ENCODE measurements at regions not wholly inside any gene's neighbourhood (a gene's known extent, or its start where the extent isn't known, plus 50 kb on each side); places are given as distances from the start of the nearest gene placed in this dataset.

DNA sequence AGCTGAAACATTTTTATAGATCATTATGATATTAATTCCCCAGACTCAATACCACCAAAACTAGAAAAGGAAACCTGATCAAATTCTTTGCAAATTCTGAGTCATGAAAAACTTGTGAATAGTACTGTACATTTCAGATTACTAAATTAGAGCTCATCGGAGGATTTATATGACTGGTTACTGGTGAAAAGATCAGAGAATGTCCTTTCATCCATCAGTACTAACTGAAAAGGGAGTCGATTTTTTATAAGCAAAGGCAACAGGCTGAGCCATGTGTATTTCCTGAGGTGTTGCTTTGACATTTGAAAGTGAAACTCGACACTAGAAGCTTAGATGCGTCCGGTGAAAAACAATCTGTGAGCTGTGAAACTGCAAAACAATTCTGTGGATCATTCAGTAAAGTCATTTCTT lies 155.7 kb downstream of the TNFSF18 start:
- no peak for DNase-seq

DNA sequence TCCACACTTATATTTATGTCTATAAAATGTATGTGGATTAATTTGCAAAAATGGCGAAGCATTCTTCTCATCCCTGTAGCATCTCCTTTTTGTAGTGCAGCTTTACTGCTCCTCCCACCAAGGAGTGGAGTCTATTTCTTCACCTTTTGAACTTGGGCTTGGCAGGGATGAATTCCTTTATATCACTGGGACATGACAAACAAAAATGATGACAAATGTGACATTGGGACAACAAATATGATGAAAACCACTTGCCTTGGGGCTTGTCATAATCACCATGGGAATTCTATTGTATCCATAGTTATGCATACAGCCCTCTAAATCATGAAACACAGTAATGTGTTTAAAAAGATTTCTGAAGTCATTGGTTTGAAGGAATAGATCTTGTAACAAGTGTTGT lies 155.0 kb downstream of the TNFSF18 start:
- no peak for DNase-seq

DNA sequence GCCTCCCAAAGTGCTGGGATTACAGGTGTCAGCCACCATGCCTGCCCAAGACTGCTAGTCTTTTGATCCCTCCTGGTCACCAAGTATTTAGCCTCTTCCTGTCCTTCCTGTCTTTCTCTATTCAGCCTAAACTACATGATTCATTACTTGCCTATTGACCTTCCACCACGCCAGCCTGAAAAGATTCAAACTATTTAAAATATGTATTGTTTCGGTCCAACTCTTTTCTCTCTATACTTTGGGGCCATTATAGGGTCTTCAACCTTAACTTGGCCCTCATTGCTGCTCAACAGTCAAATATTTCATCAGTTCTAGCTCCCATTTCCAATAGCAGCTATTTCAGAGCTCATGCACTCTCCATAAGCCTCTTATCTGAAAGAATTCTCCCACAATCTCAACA lies 153.0 kb downstream of the TNFSF18 start:
- DNase-seq: no peak

DNA sequence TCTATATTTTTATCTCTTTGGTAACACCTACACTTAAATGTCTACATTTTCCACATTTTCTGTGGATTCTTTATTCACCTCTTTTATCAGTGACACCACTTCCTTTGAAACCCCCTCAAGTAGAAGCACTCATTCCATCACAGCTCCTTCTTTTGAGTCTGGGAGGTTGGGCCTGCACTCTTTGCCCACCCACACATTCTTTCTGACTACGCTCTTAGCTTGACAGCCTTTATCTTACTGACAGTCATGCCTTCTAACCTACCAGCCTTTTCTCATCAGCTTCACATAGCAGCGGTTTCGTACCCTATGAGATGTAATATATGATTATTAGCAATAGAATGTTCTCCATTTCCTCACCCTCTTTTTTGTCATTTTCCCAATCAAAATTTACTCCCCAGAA lies 151.9 kb downstream of the TNFSF18 start:
- DNase-seq: no peak

DNA sequence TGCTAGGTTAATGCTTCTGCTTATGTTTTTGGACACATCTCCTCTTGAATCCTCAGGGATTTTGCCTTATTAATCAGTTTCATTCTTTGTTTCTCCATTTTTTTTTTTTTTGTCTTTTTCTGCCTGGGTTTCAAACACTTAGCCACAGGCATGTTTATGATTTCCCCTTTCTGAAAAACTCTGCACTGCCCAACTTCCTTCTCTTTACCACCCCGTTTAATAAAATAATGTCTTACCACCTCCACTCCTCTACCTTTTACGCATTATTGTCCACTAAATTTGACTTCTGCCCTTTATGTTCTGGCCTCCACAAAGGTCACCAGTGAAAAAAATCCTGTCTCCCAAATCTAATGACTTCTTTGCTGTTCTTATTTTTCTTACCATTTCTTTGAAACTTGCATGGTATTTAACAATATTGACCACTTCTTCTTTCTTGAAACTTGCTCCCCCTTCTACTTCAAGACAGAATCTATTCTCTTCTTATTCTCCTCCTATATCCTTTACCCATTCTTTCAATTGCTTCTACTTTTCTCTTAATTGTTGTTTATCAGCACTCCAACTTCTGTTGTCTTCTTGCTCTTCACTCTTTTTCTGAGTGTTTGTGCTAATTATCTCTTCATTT lies 150.3 kb downstream of the TNFSF18 start:
- no peak for DNase-seq

DNA sequence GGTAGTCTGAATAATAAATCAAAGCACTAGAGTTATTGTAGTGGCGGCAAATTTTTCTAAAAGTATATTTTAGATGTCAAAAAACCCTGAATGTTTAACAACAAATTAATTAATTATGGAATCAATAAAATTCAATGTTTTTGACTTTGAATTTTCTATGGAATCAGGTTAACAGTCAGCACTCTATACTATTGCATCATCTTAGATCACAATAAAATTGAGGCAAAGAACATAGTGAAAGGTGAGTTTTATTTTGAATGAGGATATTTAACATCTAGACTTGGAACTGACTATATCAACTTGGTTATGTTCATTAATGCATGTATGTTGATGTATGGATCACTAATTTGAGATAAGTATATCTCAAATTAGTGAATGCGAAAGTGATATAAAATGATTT lies 148.5 kb downstream of the TNFSF18 start:
- no peak for DNase-seq

DNA sequence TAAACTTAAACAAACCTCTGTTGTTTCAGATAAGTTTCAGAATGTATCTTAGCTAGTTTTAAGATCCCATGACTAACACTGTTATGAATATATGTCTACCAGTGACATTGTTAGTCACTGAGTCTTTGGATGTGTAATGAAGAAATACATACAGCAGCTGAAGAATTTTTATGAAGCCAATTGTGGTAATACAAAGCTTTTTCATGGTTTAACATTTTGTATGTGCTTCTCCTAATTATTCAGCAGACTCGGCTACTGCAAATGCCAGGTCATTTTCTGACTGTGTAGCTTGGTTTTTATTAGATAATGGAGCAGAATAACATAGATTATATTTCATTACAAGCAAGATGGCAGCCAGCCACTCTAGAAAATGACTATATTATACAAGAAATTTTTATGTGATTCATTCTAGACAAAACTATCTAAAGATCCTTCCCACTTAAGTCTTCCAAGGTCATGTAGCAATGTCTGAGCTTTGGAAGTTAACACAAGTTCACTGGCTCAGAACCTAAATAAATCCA lies 147.8 kb downstream of the TNFSF18 start:
- no peak for DNase-seq

DNA sequence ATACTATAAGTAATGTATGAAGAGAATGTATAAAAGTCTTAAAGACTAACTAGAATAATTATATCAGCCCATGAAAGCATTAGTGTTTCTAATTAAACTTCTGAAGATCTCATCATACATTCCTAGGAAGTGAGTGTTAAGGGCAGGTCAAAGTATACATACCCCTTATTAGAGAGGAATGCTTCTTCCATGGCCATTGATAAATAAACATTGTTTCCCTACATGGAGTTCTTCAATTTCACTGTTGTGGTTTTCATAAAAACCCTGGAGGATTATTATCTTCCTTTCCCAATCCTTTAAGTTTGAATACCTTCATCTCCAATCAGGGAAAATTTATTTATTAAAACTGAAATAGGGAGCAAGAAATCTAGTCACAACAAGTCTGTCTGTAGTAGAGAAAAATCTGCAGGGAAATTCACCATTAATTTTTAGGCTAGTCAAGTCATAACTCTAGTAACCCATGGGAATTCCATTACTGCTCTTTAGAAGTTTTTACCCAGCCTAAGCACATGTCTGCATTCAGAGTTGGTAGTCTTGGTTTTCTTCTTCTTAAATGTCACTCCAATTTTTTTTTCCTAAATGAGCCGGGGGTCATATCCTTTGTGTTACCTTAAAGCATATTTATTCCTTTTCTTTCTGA lies 147.0 kb downstream of the TNFSF18 start:
- no peak for DNase-seq

DNA sequence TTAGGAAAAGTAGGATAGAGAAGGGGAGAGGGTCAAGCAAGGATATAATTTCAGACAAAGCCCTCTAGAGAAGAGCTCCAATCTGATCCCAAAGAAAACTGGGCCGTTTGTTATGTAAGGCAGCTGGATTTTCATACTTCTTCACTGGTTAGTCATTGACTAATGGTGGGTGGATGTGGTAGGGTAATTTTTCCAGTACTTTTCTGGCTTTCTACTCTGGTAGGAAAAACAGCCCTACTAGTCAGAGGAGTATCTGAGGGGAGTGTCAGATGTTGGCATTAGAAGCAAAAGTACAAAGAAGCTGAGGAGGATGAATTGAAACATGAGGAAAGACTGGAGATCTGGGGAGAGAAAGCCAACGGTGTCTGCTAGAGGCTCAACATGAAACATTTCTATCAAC lies 145.3 kb downstream of the TNFSF18 start:
- DNase-seq: no peak

DNA sequence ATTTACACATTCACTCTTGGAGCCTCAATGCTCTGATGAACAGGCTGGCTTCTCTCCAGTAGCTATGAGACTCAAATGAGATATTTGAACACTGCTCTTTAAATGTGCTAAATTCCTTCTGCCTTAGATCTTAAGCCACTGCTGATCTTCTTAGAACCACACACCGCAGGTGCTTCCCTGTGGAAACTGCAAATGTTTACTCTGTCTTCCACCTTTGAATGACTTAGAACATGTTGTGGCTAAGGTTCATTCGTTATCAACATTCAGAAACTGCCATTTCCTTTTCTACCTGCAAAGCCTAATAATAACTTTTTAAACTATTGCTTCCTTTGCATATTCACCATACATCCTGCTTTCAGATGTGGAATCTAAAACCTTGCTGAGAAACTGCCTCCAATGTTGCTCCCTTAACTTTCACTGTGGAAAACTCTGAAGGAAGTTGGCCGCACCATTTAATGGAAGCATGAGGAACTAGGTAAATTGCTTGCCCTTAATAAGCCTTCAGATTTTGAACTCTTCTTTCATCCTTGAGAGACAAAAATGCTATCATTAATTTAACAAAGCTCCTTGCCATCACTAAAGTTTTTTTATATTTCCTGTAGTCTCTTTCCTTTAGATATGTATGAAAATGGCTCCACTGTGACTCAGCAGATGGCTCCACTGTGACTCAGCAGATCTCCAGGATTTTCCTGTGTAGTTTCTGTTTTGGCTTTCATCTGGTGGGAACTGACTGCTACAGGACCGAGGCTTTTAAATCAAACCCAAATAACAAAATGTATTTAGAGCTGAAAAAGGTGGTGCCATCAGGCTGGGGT lies 143.8 kb downstream of the TNFSF18 start:
- no peak for DNase-seq

DNA sequence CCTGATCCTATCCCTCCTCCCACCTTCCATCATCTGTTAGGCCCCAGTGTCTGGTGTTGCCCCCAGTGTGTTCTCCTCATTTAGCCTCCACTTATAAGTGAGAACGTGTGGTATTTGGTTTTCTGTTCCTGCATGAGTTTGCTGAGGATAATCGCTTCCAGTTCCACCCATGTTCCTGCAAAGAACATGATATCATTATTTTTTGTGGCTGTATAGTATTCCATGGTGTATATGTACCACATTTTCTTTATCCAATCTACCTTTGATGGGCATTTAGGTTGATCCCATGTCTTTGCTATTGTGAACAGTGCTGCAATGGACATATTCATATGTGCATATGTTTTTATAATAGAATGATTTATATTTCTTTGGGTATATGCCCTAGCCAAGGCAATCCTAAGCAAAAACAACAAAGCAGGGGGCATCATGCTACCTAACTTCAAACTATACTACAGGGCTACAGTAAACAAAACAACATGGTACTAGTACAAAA lies 142.9 kb downstream of the TNFSF18 start:
- DNase-seq: no peak

DNA sequence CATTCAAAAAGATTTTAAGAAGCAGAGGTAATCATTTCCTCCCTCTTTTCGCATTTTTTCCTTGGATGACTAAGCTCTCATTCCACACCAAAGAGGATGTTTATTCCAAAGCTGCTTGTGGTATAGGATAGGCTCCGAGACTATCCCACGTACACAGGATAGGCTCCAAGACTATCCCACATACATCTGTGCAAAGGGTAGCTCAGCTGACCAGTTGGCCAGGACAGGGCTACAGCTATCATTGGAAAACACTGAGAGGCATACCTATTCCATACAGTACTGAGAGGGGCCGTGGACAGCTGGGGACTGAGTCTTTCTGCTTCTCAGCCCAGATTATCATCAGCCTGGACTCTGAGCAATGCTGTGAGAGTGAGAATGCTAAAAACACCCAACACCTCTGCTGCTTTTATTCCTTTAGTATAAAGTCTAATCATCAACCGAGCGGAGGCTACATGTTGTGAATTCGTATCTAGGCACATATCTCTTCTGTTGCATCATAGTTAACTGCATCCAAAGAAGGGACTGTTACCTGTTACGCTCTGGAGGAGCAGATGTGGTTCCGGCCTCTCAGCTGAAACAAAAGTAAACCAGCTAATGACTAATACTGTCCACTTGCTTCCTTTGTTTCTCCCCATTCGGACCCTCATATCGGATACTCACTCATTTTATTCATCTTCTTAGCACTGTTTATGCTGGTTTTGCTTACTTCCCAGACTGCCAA lies 141.0 kb downstream of the TNFSF18 start:
- DNase-seq: no peak

DNA sequence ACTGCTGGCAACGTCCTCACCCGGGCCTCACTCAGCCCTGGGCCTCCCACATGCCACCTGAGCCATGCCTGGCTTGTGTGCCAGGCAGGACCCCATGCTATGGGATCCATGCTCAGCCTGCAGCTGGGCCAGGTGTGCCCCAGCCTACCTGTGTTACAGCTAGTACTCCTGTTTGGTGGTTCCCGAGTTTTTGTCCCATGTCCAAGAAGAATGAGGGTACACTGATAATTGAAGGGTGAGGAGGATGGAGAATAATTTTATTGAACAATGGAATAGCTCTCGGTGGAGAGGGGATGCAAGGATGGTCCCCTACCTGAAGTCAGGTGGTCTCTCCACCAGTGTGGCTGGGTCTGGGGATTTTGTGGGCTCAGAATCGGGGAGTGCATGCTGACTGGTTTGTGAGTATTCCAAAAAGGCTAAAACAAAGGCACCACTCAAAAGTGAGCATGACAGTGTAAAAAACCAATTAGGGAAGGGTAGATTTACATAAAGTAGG lies 137.9 kb downstream of the TNFSF18 start:
- no peak for DNase-seq

DNA sequence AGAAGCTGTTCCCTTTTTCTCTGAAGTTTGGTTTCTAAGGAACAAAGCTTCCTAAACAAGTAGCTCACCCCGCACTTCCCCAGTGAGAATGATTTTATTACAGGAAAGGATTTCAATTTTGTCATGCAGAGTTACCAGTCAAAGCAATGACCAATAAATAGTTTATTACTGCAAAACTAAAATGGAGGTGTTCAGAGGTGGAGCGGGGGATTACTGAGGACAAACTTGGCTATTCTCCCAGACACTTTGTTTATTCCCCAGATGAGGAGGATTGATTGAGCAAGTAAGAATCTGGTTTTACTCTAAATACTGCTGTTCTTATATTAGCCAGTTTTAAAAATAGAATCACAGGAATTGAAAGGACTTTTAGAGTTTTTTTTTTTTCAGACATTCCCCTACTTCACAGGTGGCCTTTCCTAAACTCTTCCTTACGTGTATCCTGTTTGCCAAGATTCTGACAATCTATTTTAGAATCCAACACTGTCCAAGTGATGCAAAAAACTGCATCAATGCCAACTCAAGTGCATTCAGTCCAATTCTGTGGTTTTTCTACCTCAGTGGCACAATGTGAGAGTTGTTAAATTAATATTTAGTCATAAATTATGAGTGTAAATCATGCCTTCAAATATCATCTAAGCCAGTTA lies 136.1 kb downstream of the TNFSF18 start:
- DNase-seq: no peak

DNA sequence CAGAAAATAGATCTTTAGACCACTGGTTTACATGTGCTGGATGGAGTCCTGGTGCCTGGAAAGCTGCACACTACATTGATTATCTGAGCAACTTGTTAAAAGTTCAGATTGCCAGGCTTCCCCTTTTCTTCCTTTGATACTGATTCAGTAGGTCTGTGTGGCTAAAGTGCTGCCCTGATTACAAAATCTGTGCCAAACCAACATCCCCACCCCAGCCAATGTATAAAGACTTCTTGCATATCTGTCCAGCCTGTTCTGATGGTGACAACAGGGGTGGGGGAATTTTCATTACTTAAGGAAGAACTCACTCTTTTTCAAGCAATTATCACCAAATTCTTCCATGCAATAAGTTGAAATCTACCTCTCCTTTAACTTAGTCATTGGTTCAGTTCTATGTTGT lies 135.5 kb downstream of the TNFSF18 start:
- DNase-seq: no peak

DNA sequence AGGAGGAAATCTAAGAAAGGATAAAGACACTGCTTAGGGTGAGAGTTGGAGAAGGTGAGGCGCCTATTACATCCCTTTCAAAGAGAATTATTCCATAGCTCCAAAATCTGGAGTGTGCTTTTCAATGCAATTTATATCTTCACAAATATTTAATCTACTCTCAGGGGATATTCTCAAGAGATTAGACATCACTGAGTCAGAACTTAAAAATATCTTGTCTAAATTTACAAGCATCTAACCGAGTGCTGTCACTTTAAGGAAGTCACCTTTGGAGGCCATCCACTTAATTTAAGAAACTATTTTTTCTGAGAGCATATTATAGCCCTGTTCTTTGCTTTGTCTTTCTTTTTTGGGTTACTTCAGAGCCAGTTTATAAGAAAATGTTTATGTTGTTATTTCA lies 134.6 kb downstream of the TNFSF18 start:
- no peak for DNase-seq

DNA sequence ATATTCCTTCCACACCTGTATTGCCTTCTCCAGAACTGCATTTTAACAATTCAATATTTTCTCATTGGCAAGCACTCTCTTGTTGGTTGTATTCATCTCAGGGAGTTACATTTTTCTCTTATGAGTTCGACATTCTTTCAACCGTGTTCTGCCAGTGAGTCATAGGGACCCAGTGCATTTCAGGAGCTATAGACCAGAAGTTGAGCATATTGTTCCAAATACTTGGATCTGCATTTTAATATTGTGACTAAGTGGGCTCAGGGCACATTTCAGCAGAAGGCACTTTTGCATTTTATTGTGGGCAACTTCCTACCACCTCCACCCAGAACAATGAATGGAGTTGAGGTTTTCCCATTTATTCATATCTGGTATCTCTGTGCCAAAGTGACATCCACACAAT lies 132.8 kb downstream of the TNFSF18 start:
- DNase-seq: no peak

DNA sequence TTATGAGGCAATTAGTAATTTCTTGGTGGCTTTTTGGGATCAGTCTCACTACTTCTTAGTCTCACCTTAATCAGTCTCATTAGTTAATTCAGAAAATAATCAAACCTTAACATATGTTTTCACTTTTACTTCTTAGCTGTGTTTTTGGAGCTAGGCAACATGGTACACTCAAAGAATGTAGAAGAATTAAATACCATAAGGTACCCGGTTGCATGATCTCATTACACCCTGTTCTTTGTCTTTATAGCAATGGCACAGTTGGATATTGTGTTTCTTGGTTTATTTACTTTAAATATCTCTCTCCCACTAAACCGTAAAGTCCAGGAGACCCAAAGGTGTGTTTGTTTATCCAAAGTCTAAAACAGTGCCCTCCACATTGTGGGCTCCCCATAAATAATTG lies 132.3 kb downstream of the TNFSF18 start:
- no peak for DNase-seq

DNA sequence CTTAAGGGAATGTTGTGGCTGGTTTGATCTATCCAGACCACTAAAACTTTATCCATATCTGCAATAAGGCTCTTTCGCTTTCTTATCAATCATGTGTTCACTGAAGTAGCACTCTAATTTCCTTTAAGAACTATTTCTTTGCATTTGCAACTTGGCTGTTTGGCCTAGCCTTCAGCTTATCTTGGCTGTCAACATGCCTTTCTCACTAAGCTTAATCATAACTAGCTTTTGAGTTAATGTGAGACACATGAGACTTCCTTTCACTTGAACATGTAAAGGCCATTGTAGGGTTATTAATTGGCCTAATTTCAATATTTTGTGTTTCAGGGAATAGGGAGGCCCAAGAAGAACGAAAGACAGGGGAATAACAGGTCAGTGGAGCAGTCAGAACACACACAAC lies 124.7 kb downstream of the TNFSF18 start:
- DNase-seq: no peak

DNA sequence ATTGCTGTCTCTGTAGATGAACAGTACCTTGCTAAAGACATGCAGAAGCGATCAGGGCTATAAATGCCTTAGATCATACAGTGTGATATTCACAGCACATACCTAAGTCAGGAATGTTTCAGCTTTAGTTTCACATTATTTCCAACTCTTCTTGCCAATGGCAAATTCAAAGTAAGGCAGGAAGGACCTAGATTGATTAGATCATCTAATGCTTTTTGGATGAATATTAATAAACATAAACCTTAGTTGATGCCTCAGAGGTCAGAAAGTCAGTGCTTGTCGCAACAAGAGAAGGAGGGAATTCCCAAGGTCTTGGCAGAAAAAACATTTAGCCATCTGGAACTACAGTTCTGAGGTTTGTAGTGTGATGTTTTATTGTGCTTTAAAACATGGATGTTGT lies 122.3 kb downstream of the TNFSF18 start:
- DNase-seq: no peak

DNA sequence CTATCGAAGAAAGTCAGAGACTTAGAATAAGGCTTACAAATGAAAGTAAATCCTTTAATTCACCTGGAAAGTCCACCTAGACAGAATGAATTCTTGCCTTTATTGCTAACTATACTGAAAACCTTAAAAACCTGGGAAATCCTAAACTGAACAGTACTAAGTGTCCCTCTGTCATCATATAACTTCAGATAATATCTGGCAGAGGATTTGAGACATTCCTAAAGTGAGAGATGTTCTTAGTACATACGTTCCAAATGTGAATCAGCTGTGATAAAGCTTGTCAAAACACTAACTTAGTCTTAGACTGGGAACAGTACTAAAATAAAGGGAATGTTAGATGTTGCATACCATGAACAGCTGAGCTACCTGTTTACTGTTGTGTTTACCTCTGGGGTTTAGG lies 121.7 kb downstream of the TNFSF18 start:
- no peak for DNase-seq

DNA sequence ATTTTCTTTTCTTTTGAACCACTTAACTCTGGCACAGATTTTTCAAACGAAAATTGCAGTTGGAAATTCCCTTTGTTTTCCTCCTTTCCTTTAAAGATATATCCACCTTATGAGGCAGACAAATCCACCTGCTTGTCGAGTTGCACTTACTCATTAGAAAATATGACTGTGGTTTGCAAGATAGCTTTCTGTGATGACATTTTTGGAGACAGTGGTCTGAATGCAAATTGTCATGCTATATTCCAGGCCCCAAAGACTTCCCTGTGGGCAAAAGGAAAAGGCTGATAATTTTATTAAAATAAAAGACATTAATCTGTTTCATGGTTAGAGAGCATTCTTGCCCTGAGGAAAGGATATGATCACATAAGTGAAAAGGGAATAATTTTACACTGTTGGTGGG lies 120.6 kb downstream of the TNFSF18 start:
- DNase-seq: no peak

DNA sequence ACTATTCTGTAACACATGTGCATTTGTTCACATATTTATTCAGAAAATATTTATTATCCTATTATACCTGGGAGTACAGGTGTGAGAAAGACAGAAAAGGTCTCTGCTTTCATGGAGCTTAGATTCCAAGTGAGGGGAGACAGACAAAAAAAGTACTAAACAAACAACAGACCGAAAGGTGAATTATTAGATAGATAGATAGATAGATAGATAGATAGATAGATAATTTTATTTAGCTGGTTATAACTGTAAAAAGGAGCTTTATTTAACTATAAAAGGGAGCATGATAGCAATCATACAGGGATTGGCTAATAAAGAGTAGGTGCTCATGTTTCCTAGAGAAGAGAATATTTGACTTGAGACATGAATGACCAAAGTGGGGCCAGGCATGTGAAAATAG lies 119.4 kb downstream of the TNFSF18 start:
- DNase-seq: no peak

Measured in activated CD4-positive, alpha-beta T cell treated with anti-CD3 and anti-CD28 coated beads, Interleukin-2, amount 50 U/mL, for 48 hours (primary cell).